ENCODE measurements at regions not wholly inside any gene's neighbourhood (a gene's known extent, or its start where the extent isn't known, plus 50 kb on each side); places are given as distances from the start of the nearest gene placed in this dataset.
A peak's percentile ranks its signal among the peaks of the same experiment; 100 is the strongest.

DNA sequence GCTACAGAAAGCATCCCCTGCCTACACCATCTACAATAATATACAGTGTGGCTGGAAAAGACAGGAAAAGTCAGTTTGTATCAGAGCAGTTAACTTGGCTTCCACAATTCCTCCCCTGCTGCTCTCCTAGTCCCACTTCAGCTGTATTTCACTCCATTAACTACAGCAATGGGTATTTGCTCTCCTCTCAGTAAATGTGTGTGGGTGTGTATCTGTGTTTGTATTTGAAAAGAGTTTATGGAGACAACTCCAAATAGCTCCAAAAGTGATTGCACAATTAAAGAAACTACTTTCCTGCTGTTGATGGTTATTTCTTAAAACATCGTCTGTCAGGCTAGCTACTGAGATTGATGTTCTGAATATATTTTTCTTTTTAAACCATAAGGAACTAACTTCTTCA lies 333.7 kb upstream of the FIGN start:
- CTCF ChIA-PET (ENCODE audit: partially characterized antibody), result interaction anchor here (0.6 to 2.6 kb wide), 7 partner anchors 9 to 900 kb away, joined by 3 to 16 read pairs (median 4); no protein-coding TSS in a partner anchor

More for the DNA sequence above, 333.7 kb upstream of the FIGN start:
- no peak overlapping the region for H2BK5ac ChIP-seq (ENCODE audit: low read depth, low read length)
- no peak overlapping the region for H2BK15ac ChIP-seq (ENCODE audit: low read length)
- H3K79me2 ChIP-seq (ENCODE audit: control insufficient read depth in 1 of 2, insufficient read depth in 2 of 2, low read length in 2 of 2), result no peaks in the 10 kb centered on the region
- peaks cover 0 to 1% (median 0%) of the 10 kb centered on the region in 4 experiments; a peak in 1 of 7 replicates for H3K27me3 ChIP-seq (replicated peaks in 1 of 4; ENCODE audit: control insufficient read depth in 3 of 4, extremely low read depth in 1 of 4, insufficient read depth in 3 of 4, low read length in 3 of 4)
- H3K9ac ChIP-seq (replicated peaks in 1 of 4; ENCODE audit: extremely low read depth in 1 of 4, low read depth in 3 of 4, low read length in 3 of 4), result no peak overlapping the region
- no peak overlapping the region for H4K5ac ChIP-seq (ENCODE audit: insufficient read length, low read depth, low read length)
- 100% methylated on average over 1 of the region's 1 CpG; no CpG with 5 or more reads in 1 of the 2 experiments for WGBS, 2 experiments (ENCODE audit: extremely low coverage in 1 of 2, insufficient coverage in 1 of 2, insufficient read length in 1 of 2, insufficient replicate concordance in 2 of 2, low coverage in 1 of 2, low lambda C conversion rate in 2 of 2, missing lambda C conversion rate in 1 of 2)
- no peak overlapping the region for H3K4me2 ChIP-seq (ENCODE audit: insufficient read depth in 1 of 2, low read depth in 2 of 2, low read length in 2 of 2)
- H3K27ac ChIP-seq (ENCODE audit: low read depth, low read length), result no peak overlapping the region
- no peaks in the 10 kb centered on the region for H3K79me1 ChIP-seq (ENCODE audit: low read depth, low read length)
- no peak overlapping the region for H2AK5ac ChIP-seq (ENCODE audit: low read depth, low read length)
- POLR2A ChIA-PET (ENCODE audit: partially characterized antibody), result interaction anchor here (0.6 kb wide), 1 partner anchor 460 kb away, joined by 3 read pairs; no protein-coding TSS in a partner anchor
- peak overlapping the region; percentile 24 for H2BK120ac ChIP-seq (replicated peaks; ENCODE audit: low read depth, low read length)
- no peaks in the 10 kb centered on the region for H3K36me3 ChIP-seq (ENCODE audit: control insufficient read depth in 2 of 4, insufficient read depth in 4 of 4, low read length in 3 of 4)
- no peak overlapping the region for H4K8ac ChIP-seq (ENCODE audit: extremely low read depth, insufficient read depth, low read length)
- no peak overlapping the region for H3K4me3 ChIP-seq (ENCODE audit: extremely low read depth in 1 of 4, insufficient read depth in 2 of 4, low read depth in 3 of 4, low read length in 4 of 4)
- no peaks in the 10 kb centered on the region for H4K20me1 ChIP-seq (replicated peaks in 1 of 2; ENCODE audit: control insufficient read depth in 1 of 2, insufficient read depth in 2 of 2, low read length in 2 of 2)
- H3K56ac ChIP-seq (replicated peaks; ENCODE audit: insufficient read length, low read depth, low read length), result no peak overlapping the region
- no peak overlapping the region for H2BK20ac ChIP-seq (ENCODE audit: low read length)
- DNase-seq (ENCODE audit: low read depth in 1 of 2, low spot score in 2 of 2) (no peak), FAIRE-seq (no peak)
- H3K14ac ChIP-seq (ENCODE audit: insufficient read length), result no peak overlapping the region
- no peak overlapping the region for H3K18ac ChIP-seq (ENCODE audit: extremely low read depth, low read length)
- no peak overlapping the region for H3K4ac ChIP-seq (replicated peaks; ENCODE audit: insufficient read length, low read depth, low read length)
- TF ChIP-seq, protein P1, sequence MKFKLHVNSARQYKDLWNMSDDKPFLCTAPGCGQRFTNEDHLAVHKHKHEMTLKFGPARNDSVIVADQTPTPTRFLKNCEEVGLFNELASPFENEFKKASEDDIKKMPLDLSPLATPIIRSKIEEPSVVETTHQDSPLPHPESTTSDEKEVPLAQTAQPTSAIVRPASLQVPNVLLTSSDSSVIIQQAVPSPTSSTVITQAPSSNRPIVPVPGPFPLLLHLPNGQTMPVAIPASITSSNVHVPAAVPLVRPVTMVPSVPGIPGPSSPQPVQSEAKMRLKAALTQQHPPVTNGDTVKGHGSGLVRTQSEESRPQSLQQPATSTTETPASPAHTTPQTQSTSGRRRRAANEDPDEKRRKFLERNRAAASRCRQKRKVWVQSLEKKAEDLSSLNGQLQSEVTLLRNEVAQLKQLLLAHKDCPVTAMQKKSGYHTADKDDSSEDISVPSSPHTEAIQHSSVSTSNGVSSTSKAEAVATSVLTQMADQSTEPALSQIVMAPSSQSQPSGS (IDR thresholded peaks at IDR 0.05; ENCODE audit: low read length), result no peak
- TF ChIP-seq CBX8 (IDR thresholded peaks at IDR 0.05; ENCODE audit: borderline replicate concordance, low read depth, low read length) (no peak), RXRA (IDR thresholded peaks at IDR 0.05; ENCODE audit: insufficient read depth, low read depth, low read length) (no peak), NRF1 (IDR thresholded peaks at IDR 0.05; ENCODE audit: low read depth, low read length) (no peak), ZNF274 (IDR thresholded peaks at IDR 0.05; ENCODE audit: borderline replicate concordance, extremely low read depth, low read length) (no peak), TBP (IDR thresholded peaks at IDR 0.05; ENCODE audit: low read depth, low read length) (no peak), TEAD4 (IDR thresholded peaks at IDR 0.05; ENCODE audit: low read depth, low read length) (no peak), PHF8 (conservative IDR thresholded peaks at IDR 0.05; ENCODE audit: low read depth, low read length) (no peak), BRCA1 (IDR thresholded peaks at IDR 0.05; ENCODE audit: low read depth, low read length) (no peak), BCL11A (IDR thresholded peaks at IDR 0.05; ENCODE audit: low read depth in 2 of 2, low read length in 2 of 2) (no peak), SIRT6 (IDR thresholded peaks at IDR 0.05; ENCODE audit: low read length) (no peak), CBX5 (IDR thresholded peaks at IDR 0.05; ENCODE audit: low read depth, low read length) (no peak), CHD1 (IDR thresholded peaks at IDR 0.05; ENCODE audit: low read depth, low read length) (no peak)
- H3K4me1 ChIP-seq (replicated peaks in 1 of 4; ENCODE audit: control insufficient read depth in 3 of 4, insufficient read depth in 4 of 4, low read length in 3 of 4), result peaks cover 0 to 3% (median 0%) of the 10 kb centered on the region in 4 experiments; a peak in 1 of 7 replicates
- no peak overlapping the region for H2AFZ ChIP-seq (ENCODE audit: low read length)
- H4K91ac ChIP-seq (replicated peaks; ENCODE audit: insufficient read length, low read length), result no peak overlapping the region
- no peaks in the 10 kb centered on the region for H3K23me2 ChIP-seq (ENCODE audit: low read depth, low read length)
- no peak overlapping the region for H2BK12ac ChIP-seq (ENCODE audit: low read depth, low read length)
- no peak overlapping the region for H3K23ac ChIP-seq (ENCODE audit: insufficient read length)
- no peaks in the 10 kb centered on the region for H3K9me3 ChIP-seq (ENCODE audit: insufficient read depth in 2 of 2, low read depth in 1 of 2, low read length in 1 of 2)

All from H1 (cell line).